ENCODE measurements at regions not wholly inside any gene's neighbourhood (a gene's known extent, or its start where the extent isn't known, plus 50 kb on each side); places are given as distances from the start of the nearest gene placed in this dataset.

- Histone ChIP-seq H3K27me3 (replicated peaks; ENCODE audit: insufficient read depth, low read depth, low read length, poor library complexity) (peaks cover 17% of the 10 kb centered on the region), H3K27ac (ENCODE audit: low read depth, low read length, poor library complexity, severe bottlenecking) (no peak overlapping the region), H3K9me3 (ENCODE audit: low read depth, low read length, poor library complexity, severe bottlenecking) (no peaks in the 10 kb centered on the region), H3K4me1 (ENCODE audit: insufficient read depth, low read length, poor library complexity, severe bottlenecking) (no peaks in the 10 kb centered on the region), H3K4me3 (ENCODE audit: low read depth, low read length, poor library complexity, severe bottlenecking) (no peak overlapping the region), H3K36me3 (ENCODE audit: insufficient read depth, low read length, poor library complexity, severe bottlenecking) (no peaks in the 10 kb centered on the region)
- BruUV-seq (replicated peaks) = no TSS peak
- no peak for DNase-seq (ENCODE audit: low spot score)
- intact Hi-C loops (cut with micrococcal nuclease; ENCODE audit: unreplicated experiment) = no loop called here
- CTCF ChIA-PET = no interaction called here
- POLR2A ChIA-PET (ENCODE audit: low non-redundant PET) = no interaction called here
- TF ChIP-seq CTCF (conservative IDR thresholded peaks at IDR 0.05; ENCODE audit: low read depth, low read length) (no peak), EZH2 (IDR thresholded peaks at IDR 0.05; ENCODE audit: borderline replicate concordance, low read depth, low read length, poor library complexity, severe bottlenecking) (no peak)
Observed at GRCh38 chr7:35316549-35316948, 62.6 kb upstream of the TBX20 start.

GRCh38 chr7:35315517-35315916 is 61.6 kb upstream of the TBX20 start:
- Histone ChIP-seq H3K4me3 (ENCODE audit: low read depth, low read length, poor library complexity, severe bottlenecking) (no peak overlapping the region), H3K4me1 (ENCODE audit: insufficient read depth, low read length, poor library complexity, severe bottlenecking) (no peaks in the 10 kb centered on the region), H3K27ac (ENCODE audit: low read depth, low read length, poor library complexity, severe bottlenecking) (no peak overlapping the region), H3K27me3 (replicated peaks; ENCODE audit: insufficient read depth, low read depth, low read length, poor library complexity) (peaks cover 10% of the 10 kb centered on the region), H3K36me3 (ENCODE audit: insufficient read depth, low read length, poor library complexity, severe bottlenecking) (no peaks in the 10 kb centered on the region), H3K9me3 (ENCODE audit: low read depth, low read length, poor library complexity, severe bottlenecking) (no peaks in the 10 kb centered on the region)
- POLR2A ChIA-PET (ENCODE audit: low non-redundant PET) = no interaction called here
- no peak for TF ChIP-seq CTCF (conservative IDR thresholded peaks at IDR 0.05; ENCODE audit: low read depth, low read length)
- no peak for TF ChIP-seq EZH2 (IDR thresholded peaks at IDR 0.05; ENCODE audit: borderline replicate concordance, low read depth, low read length, poor library complexity, severe bottlenecking)
- DNase-seq (ENCODE audit: low spot score) = no peak
- intact Hi-C loops (cut with micrococcal nuclease; ENCODE audit: unreplicated experiment) = no loop called here
- BruUV-seq (replicated peaks) = no TSS peak
- CTCF ChIA-PET = no interaction called here

GRCh38 chr7:35314354-35314753 is 60.5 kb upstream of the TBX20 start:
- Histone ChIP-seq H3K27ac (ENCODE audit: low read depth, low read length, poor library complexity, severe bottlenecking) (no peak overlapping the region), H3K4me3 (ENCODE audit: low read depth, low read length, poor library complexity, severe bottlenecking) (no peak overlapping the region), H3K27me3 (replicated peaks; ENCODE audit: insufficient read depth, low read depth, low read length, poor library complexity) (no peaks in the 10 kb centered on the region), H3K4me1 (ENCODE audit: insufficient read depth, low read length, poor library complexity, severe bottlenecking) (no peaks in the 10 kb centered on the region), H3K36me3 (ENCODE audit: insufficient read depth, low read length, poor library complexity, severe bottlenecking) (no peaks in the 10 kb centered on the region), H3K9me3 (ENCODE audit: low read depth, low read length, poor library complexity, severe bottlenecking) (no peaks in the 10 kb centered on the region)
- ChIA-PET CTCF (no interaction called here), POLR2A (ENCODE audit: low non-redundant PET) (no interaction called here)
- no TSS peak for BruUV-seq (replicated peaks)
- intact Hi-C loops (cut with micrococcal nuclease; ENCODE audit: unreplicated experiment) = no loop called here
- TF ChIP-seq EZH2 (IDR thresholded peaks at IDR 0.05; ENCODE audit: borderline replicate concordance, low read depth, low read length, poor library complexity, severe bottlenecking) = no peak
- TF ChIP-seq CTCF (conservative IDR thresholded peaks at IDR 0.05; ENCODE audit: low read depth, low read length) = no peak
- no peak for DNase-seq (ENCODE audit: low spot score)
